ENCODE measurements at regions not wholly inside any gene's neighbourhood (a gene's known extent, or its start where the extent isn't known, plus 50 kb on each side); places are given as distances from the start of the nearest gene placed in this dataset.

DNA sequence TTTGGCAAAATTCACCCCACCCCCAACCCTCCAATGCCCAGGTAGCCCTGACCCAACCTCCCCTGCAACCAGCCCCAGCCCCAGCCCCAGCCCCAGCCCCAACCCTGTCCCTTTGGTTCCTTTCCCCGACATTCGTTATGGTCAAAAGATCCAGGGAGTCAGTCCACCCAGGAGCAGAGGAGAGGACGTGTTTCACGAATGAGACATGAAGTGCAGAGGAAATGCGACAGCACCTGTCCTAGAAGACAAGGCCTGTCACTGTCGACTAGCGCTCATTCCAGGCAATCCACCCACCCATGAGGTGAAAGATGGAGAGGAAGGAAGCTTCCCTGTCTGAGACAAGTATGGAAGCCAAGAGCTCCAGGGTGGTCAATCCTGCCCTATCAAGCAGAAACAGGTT, 485.0 kb downstream of the SPATA31A7 start:
- ATAC-seq = no peak
- DNase-seq (ENCODE audit: low spot score) = no peak
- intact Hi-C loops (cut with DNase I) = no loop called here
